LNCaP clone FGC (cell line): ENCODE measurements at regions not wholly inside any gene's neighbourhood (a gene's known extent, or its start where the extent isn't known, plus 50 kb on each side); places are given as distances from the start of the nearest gene placed in this dataset.

Experiments
- DNase-seq: peaks from one replicate; pipeline ENCODE4 v3.0.0-alpha.2; 2011; ENCODE audit warnings: low read depth
- H3K4me3 ChIP-seq: 2 replicates; pipeline ENCODE4 v1.5.1; 2011; ENCODE audit warnings: mild to moderate bottlenecking, low read depth, low read length, control low read depth
- CTCF ChIP-seq: IDR thresholded peaks from 2 replicates; pipeline ENCODE4 v1.5.1; 2012; ENCODE audit warnings: mild to moderate bottlenecking; ENCODE audit not compliant: control insufficient read depth, insufficient read depth; ENCODE audit errors: extremely low read depth

DNA sequence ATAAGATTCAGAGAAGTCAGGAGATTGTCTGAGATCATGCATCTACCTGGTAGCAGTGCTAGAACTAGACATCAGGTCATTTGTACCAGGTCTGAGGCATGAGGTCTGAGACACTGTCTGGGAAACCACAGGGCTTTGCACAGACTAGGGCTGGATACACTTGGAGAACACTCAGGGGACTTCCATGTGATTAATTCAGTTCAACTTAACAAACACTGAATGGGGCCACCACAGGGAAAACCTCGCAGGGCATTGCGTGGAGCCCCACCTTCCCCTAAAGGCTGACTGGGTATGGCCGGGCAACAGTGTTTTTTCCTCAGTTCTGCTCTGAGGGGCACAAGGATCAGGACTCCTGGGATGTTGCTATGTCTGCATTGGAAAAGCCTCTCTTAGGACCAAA is 86.5 kb upstream of the WARS2 start:
- TF ChIP-seq CTCF = no peak
- H3K4me3 ChIP-seq = no peak overlapping the region
- no peak for DNase-seq

DNA sequence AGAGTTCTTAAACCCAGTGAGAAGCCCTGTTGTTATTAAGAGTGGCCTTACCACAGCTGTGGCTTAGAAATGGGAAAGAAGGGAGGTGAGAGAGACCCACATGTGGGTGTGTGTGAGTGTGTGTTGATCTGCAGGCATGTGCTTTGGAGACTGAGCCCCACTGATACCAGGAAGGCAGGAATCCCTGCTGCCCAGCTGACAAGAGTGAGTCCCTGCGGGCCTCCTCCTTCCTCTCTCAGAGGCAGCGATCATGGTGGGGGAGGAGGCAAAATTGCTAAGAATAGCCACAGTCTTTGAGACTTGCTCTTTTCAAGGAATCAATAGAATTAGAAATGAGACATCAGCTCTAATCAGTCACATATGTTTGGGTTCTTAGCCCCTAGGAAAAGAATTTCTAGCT is 87.0 kb upstream of the WARS2 start:
- no peak for DNase-seq
- no peak for TF ChIP-seq CTCF
- H3K4me3 ChIP-seq = no peak overlapping the region

DNA sequence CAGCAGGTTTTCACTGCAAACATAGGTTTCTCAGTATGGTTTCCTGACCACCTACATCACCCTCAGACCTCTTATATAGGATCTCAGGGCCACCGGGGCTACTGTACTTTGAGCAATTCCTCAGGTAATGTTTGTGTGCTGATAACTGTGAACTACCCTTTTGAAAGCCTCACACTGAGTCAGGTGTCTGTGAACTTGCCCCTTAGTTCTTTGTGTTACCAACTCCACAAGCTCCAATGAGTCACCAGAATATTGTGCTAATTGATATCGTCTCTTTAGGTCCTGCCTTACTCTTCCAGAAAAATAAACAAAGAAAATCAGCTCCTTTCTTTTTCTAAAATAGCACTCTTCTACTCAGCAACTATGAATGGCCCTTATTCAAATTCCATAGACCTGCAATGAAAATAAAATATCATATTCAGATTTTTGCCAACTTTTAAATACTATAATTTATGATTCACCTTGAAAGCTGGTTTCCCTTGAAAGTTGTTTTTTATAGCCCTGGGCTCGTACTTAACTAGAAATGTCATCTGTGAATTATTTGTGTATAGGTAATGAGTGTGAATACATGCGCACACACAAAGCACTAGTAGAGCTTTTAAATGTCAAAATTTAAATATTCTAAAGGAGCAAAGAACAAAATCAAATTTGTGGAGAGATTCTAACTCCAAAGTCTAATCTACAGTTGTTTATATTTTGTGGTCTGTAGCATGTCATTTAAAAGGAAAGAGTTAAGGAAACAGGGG is 88.1 kb upstream of the WARS2 start:
- no peak for TF ChIP-seq CTCF
- no peak overlapping the region for H3K4me3 ChIP-seq
- DNase-seq = no peak

- no peak for DNase-seq
- TF ChIP-seq CTCF = no peak
- H3K4me3 ChIP-seq = no peak overlapping the region
Observed at GRCh38 chr1:119235120-119235519, 94.7 kb upstream of the WARS2 start.

DNA sequence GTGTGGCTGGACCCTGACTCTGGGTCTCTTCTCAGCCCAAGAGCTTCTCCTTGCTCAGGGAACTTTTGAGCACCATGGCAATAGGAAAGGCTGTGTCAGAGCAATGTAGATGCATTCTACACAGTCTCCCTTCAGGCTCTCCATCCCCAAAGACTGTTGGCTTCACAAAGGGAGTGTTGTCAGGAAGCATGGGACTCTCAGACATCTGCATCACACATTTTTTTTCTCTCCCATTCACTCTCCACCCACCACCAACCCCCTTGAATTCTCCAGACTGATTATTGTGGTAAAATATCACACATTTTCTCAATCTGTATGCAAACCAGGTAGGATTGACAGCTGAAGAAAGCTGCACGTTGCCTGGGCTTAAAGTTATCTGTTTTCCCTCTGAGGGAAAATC is 105.4 kb upstream of the WARS2 start:
- no peak for DNase-seq
- no peak overlapping the region for H3K4me3 ChIP-seq
- TF ChIP-seq CTCF = no peak

DNA sequence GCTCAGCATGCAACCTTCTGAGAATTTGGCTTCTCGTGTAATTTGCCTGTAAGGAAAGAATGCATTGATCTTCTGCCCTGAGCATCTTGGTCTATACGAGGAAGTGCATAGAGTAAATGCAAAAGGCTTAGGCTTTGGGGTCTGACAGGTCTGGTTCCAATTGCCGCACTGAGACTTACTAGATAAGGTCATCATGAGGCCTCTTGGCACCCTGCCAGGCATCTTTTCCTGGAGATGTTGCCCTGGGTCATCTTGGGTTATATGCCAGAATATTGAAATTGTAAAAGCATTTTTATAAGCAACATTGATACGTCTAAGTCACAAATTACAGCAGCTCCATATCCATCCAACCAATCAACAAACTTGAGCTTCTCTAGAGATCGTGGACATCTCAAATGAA is 108.8 kb upstream of the WARS2 start:
- no peak for DNase-seq
- no peak for TF ChIP-seq CTCF
- no peak overlapping the region for H3K4me3 ChIP-seq

DNA sequence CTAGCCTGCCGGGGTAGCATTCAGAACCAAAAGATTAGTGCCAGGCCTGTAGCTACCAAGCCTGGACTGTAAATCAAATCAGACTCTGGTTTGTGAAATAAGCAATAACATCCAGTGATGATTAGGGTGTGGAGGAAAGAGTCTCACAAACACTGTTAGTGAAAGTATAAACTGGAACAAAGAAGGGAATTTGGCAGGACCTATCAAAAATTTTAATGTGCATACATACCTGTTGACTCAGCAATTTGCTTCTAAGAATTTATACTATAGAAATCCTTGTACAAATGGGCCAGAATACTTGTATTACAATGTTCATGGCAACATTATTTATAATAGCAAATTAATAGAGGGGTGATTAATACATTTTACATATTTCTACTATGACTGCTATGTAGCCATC is 109.8 kb upstream of the WARS2 start:
- no peak overlapping the region for H3K4me3 ChIP-seq
- TF ChIP-seq CTCF = no peak
- DNase-seq = no peak
